Gastrocnemius medialis (tissue), 4 donors: ENCODE measurements at regions not wholly inside any gene's neighbourhood (a gene's known extent, or its start where the extent isn't known, plus 50 kb on each side); places are given as distances from the start of the nearest gene placed in this dataset.

Experiments
- CTCF ChIP-seq, 5 experiments: fragments of 450-650 bp in 3 of 5; fragments of 200-600 bp in 2 of 5; sonication (generic) in 2 of 5; IDR thresholded peaks in 4 of 5; conservative IDR thresholded peaks in 1 of 5; 1 replicate in 4 of 5; 2 replicates in 1 of 5; pipeline ENCODE4 v1.5.1; 2016 to 2019; ENCODE audit warnings: antibody characterized with exemption in 5 of 5, mild to moderate bottlenecking in 3 of 5, moderate library complexity in 3 of 5
- POLR2A ChIP-seq, 2 donors: fragments of 450-650 bp; IDR thresholded peaks; one replicate each; pipeline ENCODE4 v1.6.1; 2017; ENCODE audit warnings: antibody characterized with exemption in 2 of 2, mild to moderate bottlenecking in 2 of 2, moderate library complexity in 2 of 2

- TF ChIP-seq CTCF (IDR thresholded peaks at IDR 0.05 in 4 of 5, conservative IDR thresholded peaks at IDR 0.05 in 1 of 5) = no peak
- TF ChIP-seq POLR2A (IDR thresholded peaks at IDR 0.05) = no peak
These were observed 316.3 kb upstream of the MEF2C start for GRCh38 chr5:89199306-89199705.
